Spleen (tissue), 11 donors: ENCODE measurements at regions not wholly inside any gene's neighbourhood (a gene's known extent, or its start where the extent isn't known, plus 50 kb on each side); places are given as distances from the start of the nearest gene placed in this dataset.
"Not testable (repeated sequence)": the region's sequence is repeated elsewhere in the genome, so short reads cannot be mapped to it uniquely, and the experiment has no call there.

ENCODE experiments used
- DNase-seq: peaks from one replicate; pipeline ENCODE4 v3.0.0-alpha.2; 2020
- H3K27ac ChIP-seq, 8 donors: fragments of 200-600 bp; sonication (generic) in 7 of 8; 1 replicate in 4 of 8; 2 replicates in 4 of 8; pipeline versions ENCODE4 v1.5.0 to v1.8.0; 2016 to 2021; ENCODE audit warnings: inconsistent platforms in 4 of 8, mild to moderate bottlenecking in 4 of 8, moderate library complexity in 1 of 8
- H3K27me3 ChIP-seq, 7 donors: fragments of 200-600 bp; sonication (generic) in 6 of 7; replicated peaks in 1 of 7; 1 replicate in 4 of 7; 2 replicates in 3 of 7; pipeline versions ENCODE4 v1.5.0 to v1.8.0; 2016 to 2021; ENCODE audit warnings: inconsistent platforms in 3 of 7, mild to moderate bottlenecking in 1 of 7
- H3K36me3 ChIP-seq, 6 donors: fragments of 200-600 bp; sonication (generic) in 5 of 6; 1 replicate in 4 of 6; 2 replicates in 2 of 6; pipeline versions ENCODE4 v1.5.0 to v1.8.0; 2016 to 2021; ENCODE audit warnings: inconsistent platforms in 2 of 6
- H3K4me1 ChIP-seq, 6 donors: fragments of 200-600 bp; sonication (generic) in 5 of 6; 1 replicate in 3 of 6; 2 replicates in 3 of 6; pipeline versions ENCODE4 v1.5.0 to v1.8.0; 2016 to 2021; ENCODE audit warnings: inconsistent platforms in 3 of 6
- H3K4me3 ChIP-seq, 8 donors: fragments of 200-600 bp; sonication (generic) in 7 of 8; 1 replicate in 4 of 8; 2 replicates in 4 of 8; pipeline versions ENCODE4 v1.5.0 to v1.8.0; 2016 to 2021; ENCODE audit warnings: inconsistent platforms in 4 of 8, mild to moderate bottlenecking in 4 of 8, moderate library complexity in 2 of 8
- H3K9me3 ChIP-seq, 8 donors: fragments of 200-600 bp; sonication (generic) in 7 of 8; 1 replicate in 4 of 8; 2 replicates in 4 of 8; pipeline versions ENCODE4 v1.5.0 to v1.8.0; 2016 to 2021; ENCODE audit warnings: inconsistent platforms in 4 of 8
- CTCF ChIP-seq, 11 experiments: fragments of 200-600 bp in 7 of 11; fragments of 450-650 bp in 4 of 11; sonication (generic) in 4 of 11; IDR thresholded peaks in 8 of 11; conservative IDR thresholded peaks in 3 of 11; 1 replicate in 7 of 11; 2 replicates in 4 of 11; pipeline versions ENCODE4 v1.4.0 to v1.8.0; 2016 to 2021; ENCODE audit warnings: antibody characterized with exemption in 11 of 11, inconsistent platforms in 4 of 11, mild to moderate bottlenecking in 1 of 11
- POLR2A ChIP-seq, 3 donors: fragments of 450-650 bp; IDR thresholded peaks; one replicate each; pipeline ENCODE4 v1.5.1; 2017; ENCODE audit warnings: antibody characterized with exemption in 3 of 3, mild to moderate bottlenecking in 1 of 3
- POLR2AphosphoS5 ChIP-seq, 3 donors: sonication (generic); formaldehyde crosslinking; IDR thresholded peaks; one replicate each; pipeline ENCODE4 v1.5.1; 2017; ENCODE audit warnings: antibody characterized with exemption in 3 of 3
- WGBS, 5 donors: extraction: QIAGEN DNeasy Blood & Tissue Kit in 3 of 5; methylation state at CpG; one replicate each; pipeline versions ENCODE4 v1.1.5 to v1.1.7; 2013 to 2018; 5-methylcytosine and 5-hydroxymethylcytosine counted together
- intact Hi-C: fragments of 100-400 bp; cut with DNase I; formaldehyde crosslinking; loops from one replicate; pipeline ENCODE4 v1.15.0; 2023; ENCODE audit warnings: low total_unique reads
- donor health status: healthy with polysubstance abuse.
- donor health status: DM: no; HTN: no; CAD: no; lungs with moderate emphysema.
- donor health status: DM: no; HTN: no; CAD: no.
- donor health status: Bipolar disorder and iron deficiency.
- donor health status: healthy.
- donor health status: DM: no; HTN: no; CAD: no.
- donor health status: DM: yes; HTN: yes; CAD: no.

- peaks cover 0 to 42% (median 14%) of the 10 kb centered on the region in 8 donors for H3K9me3 ChIP-seq
- no peak for DNase-seq
- no peaks in the 10 kb centered on the region for H3K4me1 ChIP-seq
- intact Hi-C loops, result no loop called here
- TF ChIP-seq POLR2AphosphoS5 (IDR thresholded peaks at IDR 0.05) (no peak), CTCF (IDR thresholded peaks at IDR 0.05 in 8 of 11, conservative IDR thresholded peaks at IDR 0.05 in 3 of 11) (no peak), POLR2A (IDR thresholded peaks at IDR 0.05) (no peak)
- no peaks in the 10 kb centered on the region for H3K27me3 ChIP-seq
- no peak overlapping the region for H3K27ac ChIP-seq
- no peaks in the 10 kb centered on the region for H3K36me3 ChIP-seq
- WGBS, 5 donors, result 73 to 83% (median 81%) methylated on average over 1 of the region's 1 CpG
- H3K4me3 ChIP-seq, result no peak overlapping the region
Observed at GRCh38 chr1:117714546-117714945, 108.7 kb downstream of the TENT5C start.

- H3K27me3 ChIP-seq, H3K36me3 ChIP-seq, DNase-seq, H3K4me1 ChIP-seq, H3K4me3 ChIP-seq, intact Hi-C loops, H3K27ac ChIP-seq: not testable (repeated sequence)
- peaks cover 0 to 57% (median 26%) of the 10 kb centered on the region in 8 donors for H3K9me3 ChIP-seq
- WGBS, 5 donors, result 75 to 87% (median 79%) methylated on average over 4 of the region's 4 CpGs
Observed at GRCh38 chr1:117716030-117716429, 110.2 kb downstream of the TENT5C start.

GRCh38 chr1:117717980-117718379, 112.1 kb downstream of the TENT5C start:
- H3K27me3 ChIP-seq, H3K4me1 ChIP-seq, H3K36me3 ChIP-seq, H3K27ac ChIP-seq, intact Hi-C loops, DNase-seq, H3K4me3 ChIP-seq: not testable (repeated sequence)
- H3K9me3 ChIP-seq, result peaks cover 0 to 67% (median 36%) of the 10 kb centered on the region in 8 donors

GRCh38 chr1:117718596-117718995, 112.7 kb downstream of the TENT5C start:
- H3K27ac ChIP-seq, H3K4me1 ChIP-seq, H3K36me3 ChIP-seq, intact Hi-C loops, H3K27me3 ChIP-seq, H3K4me3 ChIP-seq, DNase-seq: not testable (repeated sequence)
- WGBS, 5 donors, result 59 to 77% (median 72%) methylated on average over 2 of the region's 2 CpGs
- H3K9me3 ChIP-seq, result peaks cover 0 to 67% (median 36%) of the 10 kb centered on the region in 8 donors

GRCh38 chr1:117719004-117719403, 113.2 kb downstream of the TENT5C start:
- no peaks in the 10 kb centered on the region for H3K27me3 ChIP-seq
- no peak for TF ChIP-seq POLR2AphosphoS5 (IDR thresholded peaks at IDR 0.05)
- no peak for TF ChIP-seq CTCF (IDR thresholded peaks at IDR 0.05 in 8 of 11, conservative IDR thresholded peaks at IDR 0.05 in 3 of 11)
- TF ChIP-seq POLR2A (IDR thresholded peaks at IDR 0.05), result no peak
- no peaks in the 10 kb centered on the region for H3K4me1 ChIP-seq
- no peak for DNase-seq
- H3K36me3 ChIP-seq, result no peaks in the 10 kb centered on the region
- 87 to 95% (median 90%) methylated on average over 1 of the region's 1 CpG for WGBS, 5 donors
- H3K9me3 ChIP-seq, result peaks cover 0 to 67% (median 36%) of the 10 kb centered on the region in 8 donors
- intact Hi-C loops, result no loop called here
- H3K4me3 ChIP-seq, result no peak overlapping the region
- no peak overlapping the region for H3K27ac ChIP-seq
